GM06990 (cell line): ENCODE measurements at regions not wholly inside any gene's neighbourhood (a gene's known extent, or its start where the extent isn't known, plus 50 kb on each side); places are given as distances from the start of the nearest gene placed in this dataset.
"Not testable (repeated sequence)": the region's sequence is repeated elsewhere in the genome, so short reads cannot be mapped to it uniquely, and the experiment has no call there.

Experiments
- DNase-seq: peaks from one replicate; pipeline ENCODE4 v3.0.0-alpha.2; 2011; ENCODE audit not compliant: insufficient read length; ENCODE audit errors: extremely low read depth
- H3K27me3 ChIP-seq: replicated peaks from 2 replicates; pipeline ENCODE4 v1.6.0; 2011; ENCODE audit warnings: low read length; ENCODE audit not compliant: control insufficient read depth, insufficient read depth
- H3K36me3 ChIP-seq: 2 replicates; pipeline ENCODE4 v1.5.1; 2011; ENCODE audit warnings: low read length; ENCODE audit not compliant: control insufficient read depth, insufficient read depth
- H3K4me3 ChIP-seq: replicated peaks from 2 replicates; pipeline ENCODE4 v1.5.1; 2011; ENCODE audit warnings: low read depth, mild to moderate bottlenecking, control low read depth, low read length
- CTCF ChIP-seq: IDR thresholded peaks from 2 replicates; pipeline ENCODE4 v1.5.1; 2011; ENCODE audit warnings: low read length, control low read depth, mild to moderate bottlenecking, inconsistent platforms; ENCODE audit not compliant: insufficient read depth, poor library complexity, severe bottlenecking

- Histone ChIP-seq H3K36me3 (no peaks in the 10 kb centered on the region), H3K27me3 (no peaks in the 10 kb centered on the region), H3K4me3 (no peak overlapping the region)
- DNase-seq: no peak
- no peak for TF ChIP-seq CTCF
These were observed 143.7 kb upstream of the NRP1 start for GRCh38 chr10:33478089-33478674.

- Histone ChIP-seq H3K4me3 (no peak overlapping the region), H3K36me3 (no peaks in the 10 kb centered on the region), H3K27me3 (no peaks in the 10 kb centered on the region)
- no peak for TF ChIP-seq CTCF
- DNase-seq: no peak
These were observed 143.0 kb upstream of the NRP1 start for GRCh38 chr10:33477291-33478088.

GRCh38 chr10:33476757-33477273 is 142.3 kb upstream of the NRP1 start:
- Histone ChIP-seq H3K36me3 (no peaks in the 10 kb centered on the region), H3K27me3 (no peaks in the 10 kb centered on the region), H3K4me3 (no peak overlapping the region)
- no peak for DNase-seq
- TF ChIP-seq CTCF: no peak

GRCh38 chr10:33473688-33474087 is 139.2 kb upstream of the NRP1 start:
- H3K36me3 ChIP-seq: no peaks in the 10 kb centered on the region
- no peak for DNase-seq
- no peak for TF ChIP-seq CTCF
- no peak overlapping the region for H3K4me3 ChIP-seq
- no peaks in the 10 kb centered on the region for H3K27me3 ChIP-seq

- not testable (repeated sequence) for DNase-seq, H3K36me3 ChIP-seq, H3K4me3 ChIP-seq, H3K27me3 ChIP-seq
These were observed 133.5 kb upstream of the NRP1 start for GRCh38 chr10:33468006-33468405.

- H3K4me3 ChIP-seq: no peak overlapping the region
- no peak for DNase-seq
- H3K36me3 ChIP-seq: no peaks in the 10 kb centered on the region
- no peak for TF ChIP-seq CTCF
- no peaks in the 10 kb centered on the region for H3K27me3 ChIP-seq
These were observed 131.3 kb upstream of the NRP1 start for GRCh38 chr10:33465747-33466146.
